GM21367 (cell line): ENCODE measurements at regions not wholly inside any gene's neighbourhood (a gene's known extent, or its start where the extent isn't known, plus 50 kb on each side); places are given as distances from the start of the nearest gene placed in this dataset.

ENCODE experiments used
- ATAC-seq: cut with Tn5 transposase; IDR thresholded peaks from one replicate; pipeline ENCODE4 v1.9.1; 2021; ENCODE audit not compliant: unreplicated experiment

- ATAC-seq, result no peak
Observed at GRCh38 chr9:28781481-28781880, 1208.2 kb upstream of the C9orf72 start.

GRCh38 chr9:28782630-28783029 is 1209.3 kb upstream of the C9orf72 start:
- no peak for ATAC-seq

DNA sequence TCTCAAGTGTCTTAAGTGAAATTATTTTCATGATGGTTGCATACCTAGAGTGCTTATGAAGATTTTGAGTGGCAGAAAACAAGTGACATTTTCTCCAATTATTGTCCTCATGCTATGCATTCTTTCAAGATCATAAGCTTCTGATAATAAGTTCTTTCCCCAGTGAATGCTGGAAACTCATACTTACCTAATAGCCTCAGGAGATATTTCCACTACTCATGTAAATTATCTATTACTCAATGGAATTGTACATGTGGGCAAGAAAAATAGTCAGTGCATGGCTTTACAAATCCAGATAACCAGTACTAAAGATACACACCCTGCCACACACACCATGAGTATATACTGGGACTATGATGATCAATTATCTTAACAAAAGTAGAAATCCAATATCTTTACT is 1219.4 kb upstream of the C9orf72 start:
- no peak for ATAC-seq

GRCh38 chr9:28799876-28800275 is 1226.6 kb upstream of the C9orf72 start:
- no peak for ATAC-seq

DNA sequence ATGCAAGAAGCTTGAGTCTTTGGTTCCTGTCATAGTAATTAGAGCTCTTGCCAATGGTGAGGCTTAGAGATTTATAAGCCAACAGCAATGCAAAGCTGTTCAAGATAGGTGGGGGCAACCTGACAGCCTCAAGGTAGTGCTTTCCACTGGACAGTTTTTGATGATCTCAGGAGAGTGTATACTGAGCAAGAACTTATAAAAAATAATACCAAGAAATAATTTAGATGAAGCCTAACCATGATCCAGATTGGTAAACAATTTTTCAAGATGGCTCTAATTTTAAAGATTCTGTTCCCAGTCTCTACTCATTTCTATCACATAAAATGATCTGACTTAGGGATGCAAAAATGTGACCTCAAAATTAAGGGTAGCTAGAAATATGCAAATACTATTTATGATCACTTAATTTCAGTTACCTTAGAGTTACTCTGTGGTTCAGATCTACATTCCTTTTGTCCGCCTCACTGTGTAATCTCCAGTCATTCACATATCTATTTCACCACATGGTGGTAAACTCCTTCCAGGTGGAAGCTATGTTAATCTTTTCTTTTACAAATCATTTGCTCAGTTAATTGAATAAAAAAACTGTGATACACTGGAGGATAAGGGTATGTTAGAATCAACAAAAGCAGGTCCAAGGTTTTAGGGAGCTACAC is 1228.0 kb upstream of the C9orf72 start:
- no peak for ATAC-seq

DNA sequence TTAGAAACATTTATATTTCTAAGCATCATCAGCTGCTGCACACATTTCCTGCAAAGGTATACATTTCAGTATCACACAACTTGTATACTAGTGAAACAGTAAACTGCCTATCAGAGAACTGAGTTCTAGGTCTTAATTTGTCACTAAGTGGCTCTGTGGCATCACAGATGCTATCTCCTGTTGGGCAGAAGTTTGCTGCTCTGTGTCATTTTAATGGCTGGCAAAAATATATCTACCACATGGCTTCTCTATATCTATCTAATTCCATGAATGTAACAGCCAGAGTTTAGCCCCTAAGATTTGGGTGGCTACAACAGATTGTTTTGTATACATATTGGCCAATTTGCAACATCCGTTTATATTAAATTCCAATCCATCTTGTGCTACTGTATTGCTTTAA is 1231.9 kb upstream of the C9orf72 start:
- no peak for ATAC-seq

- no peak for ATAC-seq
Observed at GRCh38 chr9:28808042-28808441, 1234.8 kb upstream of the C9orf72 start.

DNA sequence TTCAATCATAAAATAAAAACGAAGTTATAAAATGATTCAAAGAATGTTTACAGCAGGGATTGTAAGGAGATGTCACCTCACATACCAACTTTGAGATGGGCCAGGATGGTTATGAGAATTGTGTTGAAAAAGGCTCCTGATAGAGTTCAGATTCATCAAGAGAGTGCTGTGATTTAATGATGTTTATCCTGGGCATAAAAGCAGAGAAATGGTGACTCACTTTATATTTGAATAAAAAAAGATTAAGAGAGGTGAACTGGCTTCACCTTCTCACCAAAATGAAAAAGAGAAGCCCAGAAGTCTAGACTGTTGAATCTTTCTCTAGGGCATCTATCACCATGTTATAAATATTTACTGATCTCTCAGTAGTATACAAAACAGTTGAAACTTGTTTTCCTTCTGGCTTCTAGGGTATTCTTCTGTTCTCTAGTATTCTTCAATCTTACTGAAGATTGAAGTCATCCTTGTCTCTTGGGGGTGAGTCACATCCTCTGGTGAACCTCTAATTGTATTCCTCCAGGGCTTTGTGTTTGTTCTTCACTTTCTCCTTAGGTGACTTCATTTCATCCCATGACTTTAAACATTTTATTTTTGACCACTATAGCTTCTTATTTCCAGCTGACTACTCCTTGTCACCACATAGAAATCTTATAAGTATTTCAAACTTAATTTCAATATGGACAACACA is 1237.3 kb upstream of the C9orf72 start:
- ATAC-seq, result no peak

GRCh38 chr9:28820741-28821140 is 1247.5 kb upstream of the C9orf72 start:
- no peak for ATAC-seq

DNA sequence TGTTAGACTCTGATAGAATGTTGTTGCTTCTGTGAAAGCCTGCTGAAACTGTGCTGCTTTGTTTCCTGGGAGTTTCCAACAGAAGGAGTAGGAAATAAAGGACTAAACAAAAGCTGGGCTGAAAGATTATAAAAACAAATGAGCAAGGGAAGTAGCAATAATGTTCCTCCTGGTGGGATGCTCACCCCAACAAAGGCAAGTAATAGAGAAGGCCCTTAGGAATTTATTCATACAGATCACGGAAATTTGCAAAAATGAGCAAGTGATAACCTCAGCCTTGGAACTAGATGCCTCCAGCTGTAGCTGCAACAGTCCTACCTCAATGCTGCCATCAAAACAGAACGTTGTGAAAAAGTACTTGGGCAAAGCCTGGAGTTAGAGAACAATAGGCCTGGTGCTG is 1248.0 kb upstream of the C9orf72 start:
- no peak for ATAC-seq

DNA sequence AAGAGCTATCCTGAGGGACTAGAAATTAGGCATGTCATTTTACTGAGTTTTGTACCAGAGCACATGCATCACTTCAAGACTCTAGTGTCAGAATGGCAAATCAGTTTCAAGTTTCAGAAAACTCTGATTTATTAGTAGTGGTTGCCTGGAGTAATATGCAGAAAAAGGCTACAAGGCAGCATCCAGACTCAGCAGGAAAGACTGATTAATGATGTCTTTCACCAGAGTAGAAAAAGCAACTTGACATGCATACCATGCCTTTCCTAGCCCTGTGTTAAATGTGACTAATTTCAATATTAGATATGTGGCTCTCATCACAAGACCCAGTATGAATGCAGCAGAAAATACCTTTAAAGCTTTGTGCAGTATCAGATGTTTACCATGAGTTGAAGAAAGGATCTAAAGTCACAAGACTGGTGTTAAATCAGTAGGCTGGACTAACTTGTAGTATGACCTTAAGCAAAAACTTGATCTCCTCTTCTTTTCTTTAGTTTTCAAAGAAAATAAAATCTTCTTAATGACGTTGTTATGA is 1251.2 kb upstream of the C9orf72 start:
- ATAC-seq, result no peak

DNA sequence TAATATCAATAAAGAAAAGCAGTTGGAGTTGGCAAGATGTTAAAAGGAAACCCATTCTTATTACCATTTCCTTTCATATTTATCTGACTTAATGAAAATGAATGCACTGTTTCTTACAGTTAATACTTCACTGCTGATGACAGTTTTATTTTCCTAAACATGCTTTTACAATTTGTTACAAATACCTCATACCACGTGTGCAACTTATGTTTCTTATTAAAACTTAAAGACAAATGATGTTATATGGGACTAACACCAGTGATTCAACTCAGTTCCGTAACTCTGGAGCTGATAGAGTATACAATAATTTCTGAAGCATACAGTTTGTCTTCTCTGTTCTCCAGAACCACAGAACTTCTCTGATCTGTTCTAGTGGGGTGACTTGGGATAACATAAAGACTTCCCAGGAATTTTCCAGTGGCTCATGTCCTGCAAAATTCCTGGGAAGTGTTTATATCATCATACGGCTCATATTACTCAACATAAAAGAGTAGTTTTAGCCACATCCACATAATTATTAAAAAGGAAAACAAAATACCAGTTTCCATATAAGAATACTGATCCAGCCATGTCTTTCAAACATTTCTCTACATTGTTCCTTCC is 1259.0 kb upstream of the C9orf72 start:
- ATAC-seq, result no peak

- ATAC-seq, result no peak
Observed at GRCh38 chr9:28834156-28834555, 1260.9 kb upstream of the C9orf72 start.

GRCh38 chr9:28839778-28840430 is 1266.6 kb upstream of the C9orf72 start:
- no peak for ATAC-seq

DNA sequence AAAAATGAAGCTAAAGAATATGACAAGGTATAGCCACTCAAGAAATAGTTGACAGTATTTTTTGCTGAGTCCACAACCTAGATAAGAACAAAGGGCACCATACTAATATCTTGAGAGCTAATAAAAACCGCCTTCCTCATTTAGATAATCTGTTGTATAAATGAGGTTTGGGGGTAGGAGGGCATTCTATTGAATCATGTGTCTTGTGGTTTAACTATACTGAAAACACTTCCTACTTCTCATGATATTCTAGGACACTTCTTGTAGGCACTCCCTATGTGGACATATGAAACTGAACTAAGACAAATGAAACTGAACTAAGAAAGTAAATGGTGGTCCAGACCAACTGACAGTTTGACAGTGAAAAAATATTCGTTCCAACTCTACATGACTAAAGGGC is 1268.5 kb upstream of the C9orf72 start:
- no peak for ATAC-seq

- ATAC-seq, result no peak
Observed at GRCh38 chr9:28847331-28847730, 1274.0 kb upstream of the C9orf72 start.

DNA sequence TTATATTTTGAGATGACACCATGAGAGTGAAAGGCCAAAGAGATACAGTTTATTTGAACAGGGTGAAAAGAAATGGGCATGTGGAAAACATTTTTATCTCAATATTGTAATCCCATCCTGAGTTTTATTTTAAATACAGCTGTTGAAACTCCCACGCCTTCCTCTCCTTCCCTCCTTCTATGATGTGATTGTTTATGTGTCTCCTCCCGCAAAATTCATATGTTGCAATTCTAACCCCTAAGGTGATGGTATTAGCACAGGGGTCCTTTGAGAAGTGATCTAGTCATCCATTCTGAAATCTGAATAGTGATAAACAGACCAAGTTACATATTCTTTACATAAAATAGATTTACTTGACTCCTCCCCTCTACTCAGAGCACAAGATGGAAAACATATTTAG is 1275.4 kb upstream of the C9orf72 start:
- no peak for ATAC-seq

GRCh38 chr9:28853477-28853876 is 1280.2 kb upstream of the C9orf72 start:
- no peak for ATAC-seq

- no peak for ATAC-seq
Observed at GRCh38 chr9:28866951-28867350, 1293.7 kb upstream of the C9orf72 start.

DNA sequence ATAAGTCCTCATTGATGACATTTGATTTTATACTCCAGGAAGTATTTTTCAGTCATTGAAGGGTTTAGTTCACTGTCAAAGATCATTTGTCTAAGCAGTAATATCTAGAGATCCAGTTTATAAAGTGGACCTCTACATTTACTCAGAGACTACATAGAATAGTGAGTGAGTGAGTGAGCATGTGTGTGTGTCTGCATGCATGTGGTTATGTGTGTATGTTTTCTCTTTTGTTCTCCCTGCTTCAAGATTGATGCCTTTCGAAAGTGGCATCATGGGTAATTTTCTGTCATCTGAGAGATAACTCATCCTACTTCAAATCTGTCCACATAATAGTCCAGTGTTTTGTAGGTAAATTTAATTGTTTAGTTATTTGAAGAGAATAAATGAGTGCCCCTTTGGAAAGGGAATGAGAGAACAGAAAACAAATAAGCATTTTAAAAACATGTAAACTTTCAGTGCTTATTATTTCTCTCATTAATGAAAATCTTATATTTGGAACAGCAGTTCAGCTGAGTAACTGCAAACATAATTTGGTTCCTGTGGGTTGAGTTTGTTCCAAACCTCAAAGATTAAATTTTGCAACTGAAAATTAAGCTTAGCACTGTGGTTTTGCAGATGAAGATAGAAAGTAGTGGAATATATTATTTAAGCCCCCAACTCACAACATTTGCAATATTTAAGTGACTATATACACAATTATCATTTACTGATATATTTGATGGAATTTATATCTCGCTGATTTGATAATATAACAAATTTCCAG is 1295.1 kb upstream of the C9orf72 start:
- ATAC-seq, result no peak

DNA sequence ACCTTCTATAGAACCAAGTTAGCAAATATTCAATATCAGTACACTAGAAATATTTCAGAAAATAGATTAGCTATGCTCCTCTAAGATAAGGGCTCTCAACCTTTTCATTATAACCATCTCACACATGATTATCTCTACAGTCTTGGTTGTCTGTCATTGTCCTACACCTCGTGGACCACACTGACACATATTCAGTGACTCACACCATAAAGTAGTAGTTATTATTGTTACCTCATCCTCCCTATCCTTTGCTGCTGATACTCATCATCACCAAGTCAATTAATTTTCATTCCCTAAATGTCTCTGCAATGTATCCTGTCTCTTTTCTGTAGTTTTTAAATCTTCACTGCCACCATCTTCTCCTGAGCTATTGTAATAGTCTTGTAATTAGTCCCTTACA is 1309.2 kb upstream of the C9orf72 start:
- no peak for ATAC-seq
